ENCODE measurements at regions not wholly inside any gene's neighbourhood (a gene's known extent, or its start where the extent isn't known, plus 50 kb on each side); places are given as distances from the start of the nearest gene placed in this dataset.

GRCh38 chr9:109710830-109711229 lies 69.2 kb upstream of the PALM2AKAP2 start:
- no peaks in the 10 kb centered on the region for H3K9me3 ChIP-seq
- no peaks in the 10 kb centered on the region for H3K4me1 ChIP-seq
- no peak overlapping the region for H3K4me3 ChIP-seq
- no peak overlapping the region for H3K27ac ChIP-seq
- DNase-seq = no peak
- ATAC-seq = no peak
- intact Hi-C loops (cut with DNase I) = no loop called here
- no peaks in the 10 kb centered on the region for H3K27me3 ChIP-seq
- no peak for TF ChIP-seq POLR2A (IDR thresholded peaks at IDR 0.05)
- no peak for TF ChIP-seq CTCF (IDR thresholded peaks at IDR 0.05)
- H3K36me3 ChIP-seq (replicated peaks in 1 of 2; ENCODE audit: insufficient read depth in 1 of 2, low read depth in 2 of 2) = no peaks in the 10 kb centered on the region
- 19 to 48% methylated on average over 1 of the region's 1 CpG for WGBS, 2 donors

GRCh38 chr9:109715344-109715743 lies 64.7 kb upstream of the PALM2AKAP2 start:
- H3K27me3 ChIP-seq = no peaks in the 10 kb centered on the region
- WGBS, 2 donors = 62 to 65% methylated on average over 6 of the region's 6 CpGs
- H3K4me3 ChIP-seq = no peak overlapping the region
- intact Hi-C loops (cut with DNase I) = no loop called here
- H3K27ac ChIP-seq = no peak overlapping the region
- no peaks in the 10 kb centered on the region for H3K4me1 ChIP-seq
- H3K36me3 ChIP-seq (replicated peaks in 1 of 2; ENCODE audit: insufficient read depth in 1 of 2, low read depth in 2 of 2) = no peaks in the 10 kb centered on the region
- TF ChIP-seq POLR2A (IDR thresholded peaks at IDR 0.05) (no peak), CTCF (IDR thresholded peaks at IDR 0.05) (no peak)
- ATAC-seq (no peak), DNase-seq (no peak)
- H3K9me3 ChIP-seq = no peaks in the 10 kb centered on the region

DNA sequence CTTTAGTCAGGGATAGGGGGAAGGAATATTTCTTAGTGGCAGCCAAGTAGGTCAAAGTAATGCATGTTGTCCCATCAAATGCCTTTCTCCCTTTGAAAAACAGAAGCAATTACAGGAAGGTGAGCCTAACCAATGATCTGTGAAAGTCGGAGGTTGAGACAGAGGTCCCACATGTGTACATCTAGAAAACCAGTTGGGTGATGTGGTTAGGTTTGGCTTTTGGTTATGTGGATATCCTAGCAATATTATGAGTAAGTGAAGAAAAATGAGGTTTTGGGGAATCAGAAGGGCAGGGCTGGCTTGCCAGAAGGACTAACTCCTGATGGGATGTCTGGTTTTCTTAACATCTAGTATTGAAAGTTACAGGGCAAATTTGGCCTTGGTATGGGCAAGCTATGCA lies 63.4 kb upstream of the PALM2AKAP2 start:
- H3K27me3 ChIP-seq = no peaks in the 10 kb centered on the region
- H3K4me3 ChIP-seq = no peak overlapping the region
- no peaks in the 10 kb centered on the region for H3K36me3 ChIP-seq (replicated peaks in 1 of 2; ENCODE audit: insufficient read depth in 1 of 2, low read depth in 2 of 2)
- ATAC-seq (no peak), DNase-seq (no peak)
- H3K4me1 ChIP-seq = no peaks in the 10 kb centered on the region
- WGBS, 2 donors = 67 to 90% methylated on average over 1 of the region's 1 CpG
- TF ChIP-seq POLR2A (IDR thresholded peaks at IDR 0.05) (no peak), CTCF (IDR thresholded peaks at IDR 0.05) (no peak)
- intact Hi-C loops (cut with DNase I) = no loop called here
- H3K9me3 ChIP-seq = no peaks in the 10 kb centered on the region
- H3K27ac ChIP-seq = no peak overlapping the region

DNA sequence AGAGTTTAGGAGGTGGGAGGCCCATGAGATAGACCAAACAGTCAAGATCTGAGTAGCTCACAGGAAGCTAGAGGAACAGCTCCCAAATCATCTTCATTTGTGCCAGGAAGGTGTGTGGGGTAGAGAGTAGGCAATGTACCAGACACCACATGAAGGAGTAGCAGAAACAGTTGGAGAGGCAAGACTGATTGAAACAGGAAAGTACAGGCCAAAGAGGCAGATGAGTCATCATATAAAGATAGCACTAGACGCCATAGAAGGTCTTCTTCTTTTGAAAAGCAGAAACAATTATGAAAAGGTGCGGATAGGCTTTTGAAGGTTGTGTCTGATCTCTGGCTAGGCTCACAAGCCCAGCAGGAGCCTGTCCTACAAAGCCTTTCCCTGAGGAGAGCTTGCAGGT lies 62.7 kb upstream of the PALM2AKAP2 start:
- WGBS, 2 donors = 71 to 92% methylated on average over 2 of the region's 2 CpGs
- Histone ChIP-seq H3K36me3 (replicated peaks in 1 of 2; ENCODE audit: insufficient read depth in 1 of 2, low read depth in 2 of 2) (no peaks in the 10 kb centered on the region), H3K4me1 (no peaks in the 10 kb centered on the region), H3K9me3 (no peaks in the 10 kb centered on the region), H3K4me3 (no peak overlapping the region), H3K27ac (no peak overlapping the region), H3K27me3 (no peaks in the 10 kb centered on the region)
- no peak for DNase-seq
- no peak for ATAC-seq
- intact Hi-C loops (cut with DNase I) = no loop called here
- no peak for TF ChIP-seq CTCF (IDR thresholded peaks at IDR 0.05)
- no peak for TF ChIP-seq POLR2A (IDR thresholded peaks at IDR 0.05)

DNA sequence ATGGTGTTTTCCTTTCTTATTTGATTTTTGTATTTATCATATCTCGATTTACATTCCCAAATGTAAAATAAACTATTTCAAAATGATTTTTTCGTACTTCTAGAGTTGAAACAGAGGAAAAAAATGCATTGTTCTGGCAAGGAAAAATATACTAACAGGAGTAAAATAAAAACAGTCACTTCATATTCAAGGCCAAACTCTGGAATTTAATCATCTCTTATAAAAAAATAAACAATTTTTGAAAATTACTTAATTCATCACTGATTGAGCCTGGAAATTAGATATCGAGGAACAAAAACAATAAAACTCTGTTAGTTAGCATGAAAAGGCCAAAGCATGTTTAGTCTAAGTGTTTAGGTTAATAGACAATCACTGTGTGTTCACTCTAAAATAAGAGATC lies 61.1 kb upstream of the PALM2AKAP2 start:
- Histone ChIP-seq H3K27me3 (no peaks in the 10 kb centered on the region), H3K4me1 (no peaks in the 10 kb centered on the region), H3K4me3 (no peak overlapping the region), H3K9me3 (no peaks in the 10 kb centered on the region), H3K36me3 (replicated peaks in 1 of 2; ENCODE audit: insufficient read depth in 1 of 2, low read depth in 2 of 2) (no peaks in the 10 kb centered on the region), H3K27ac (no peak overlapping the region)
- TF ChIP-seq POLR2A (IDR thresholded peaks at IDR 0.05) (no peak), CTCF (IDR thresholded peaks at IDR 0.05) (no peak)
- intact Hi-C loops (cut with DNase I) = no loop called here
- DNase-seq (no peak), ATAC-seq (no peak)
- whole genome bisulfite sequencing, 2 donors = 42 to 46% methylated on average over 3 of the region's 3 CpGs
